SK-N-SH treated with all-trans-retinoic acid at 6 μM for 48 hours (cell line): ENCODE measurements at regions not wholly inside any gene's neighbourhood (a gene's known extent, or its start where the extent isn't known, plus 50 kb on each side); places are given as distances from the start of the nearest gene placed in this dataset.

ENCODE experiments used
- CSDC2 ChIP-seq: fragments of 250-450 bp; sonication (Bioruptor Pico); IDR thresholded peaks from 2 replicates; pipeline ENCODE4 v1.5.0; 2020; ENCODE audit warnings: mild to moderate bottlenecking, moderate library complexity
- GLIS3 ChIP-seq: fragments of 250-450 bp; sonication (Bioruptor Pico); IDR thresholded peaks from 2 replicates; pipeline ENCODE4 v1.5.0; 2020; ENCODE audit warnings: mild to moderate bottlenecking, moderate library complexity
- ISL1 ChIP-seq: fragments of 250-450 bp; sonication (Bioruptor Pico); IDR thresholded peaks from 2 replicates; pipeline ENCODE4 v2.1.2; 2022; ENCODE audit warnings: mild to moderate bottlenecking, moderate library complexity
- SNAI2 ChIP-seq: fragments of 250-450 bp; sonication (Bioruptor Pico); IDR thresholded peaks from 2 replicates; pipeline ENCODE4 v1.5.0; 2020; ENCODE audit warnings: mild to moderate bottlenecking, moderate library complexity
- ZNF70 ChIP-seq: fragments of 450-650 bp; formaldehyde crosslinking; IDR thresholded peaks from 2 replicates; pipeline ENCODE4 v1.5.0; 2020; ENCODE audit warnings: mild to moderate bottlenecking, moderate library complexity
- TF ChIP-seq, protein P1 (sequence below): fragments of 250-450 bp; sonication (Bioruptor Pico); IDR thresholded peaks from 2 replicates; pipeline ENCODE4 v1.5.1; 2021; ENCODE audit warnings: mild to moderate bottlenecking, moderate library complexity
- TF ChIP-seq, protein P2 (sequence below): fragments of 250-450 bp; sonication (Bioruptor Pico); IDR thresholded peaks from 2 replicates; pipeline ENCODE4 v1.5.0; 2020; ENCODE audit warnings: mild to moderate bottlenecking, moderate library complexity
- TF ChIP-seq, protein P3 (sequence below): fragments of 250-450 bp; sonication (Bioruptor Pico); IDR thresholded peaks from 2 replicates; pipeline ENCODE4 v1.5.1; 2020; ENCODE audit warnings: low read depth, mild to moderate bottlenecking, moderate library complexity
- TF ChIP-seq, protein P4 (sequence below): fragments of 250-450 bp; sonication (Bioruptor Pico); IDR thresholded peaks from 2 replicates; pipeline ENCODE4 v1.8.0; 2020; ENCODE audit warnings: mild to moderate bottlenecking, moderate library complexity, borderline replicate concordance

DNA sequence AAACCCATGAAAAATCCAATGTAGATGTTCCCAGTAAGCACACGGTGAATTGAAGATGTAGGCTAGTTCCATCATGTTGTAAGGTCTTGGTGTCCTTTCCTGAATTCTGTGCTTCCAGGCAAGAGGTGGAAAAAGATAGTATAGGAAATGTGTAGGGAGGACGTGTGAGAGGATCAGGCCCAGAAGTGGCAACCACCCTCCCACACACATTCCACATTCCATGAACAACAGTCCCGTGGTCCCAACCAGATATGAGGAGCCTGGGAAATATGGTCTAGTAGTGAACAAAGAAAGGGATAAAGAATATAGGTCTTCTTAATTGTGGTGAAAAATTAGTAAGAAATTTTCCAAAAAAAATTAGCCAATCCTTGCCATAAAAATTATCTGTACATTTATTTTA, 1254.2 kb upstream of the SLC10A2 start:
- no peak for TF ChIP-seq GLIS3 (CRISPR knock-in tag)
- TF ChIP-seq, protein P1, sequence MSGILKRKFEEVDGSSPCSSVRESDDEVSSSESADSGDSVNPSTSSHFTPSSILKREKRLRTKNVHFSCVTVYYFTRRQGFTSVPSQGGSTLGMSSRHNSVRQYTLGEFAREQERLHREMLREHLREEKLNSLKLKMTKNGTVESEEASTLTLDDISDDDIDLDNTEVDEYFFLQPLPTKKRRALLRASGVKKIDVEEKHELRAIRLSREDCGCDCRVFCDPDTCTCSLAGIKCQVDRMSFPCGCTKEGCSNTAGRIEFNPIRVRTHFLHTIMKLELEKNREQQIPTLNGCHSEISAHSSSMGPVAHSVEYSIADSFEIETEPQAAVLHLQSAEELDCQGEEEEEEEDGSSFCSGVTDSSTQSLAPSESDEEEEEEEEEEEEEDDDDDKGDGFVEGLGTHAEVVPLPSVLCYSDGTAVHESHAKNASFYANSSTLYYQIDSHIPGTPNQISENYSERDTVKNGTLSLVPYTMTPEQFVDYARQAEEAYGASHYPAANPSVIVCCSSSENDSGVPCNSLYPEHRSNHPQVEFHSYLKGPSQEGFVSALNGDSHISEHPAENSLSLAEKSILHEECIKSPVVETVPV (CRISPR knock-in tag), result no peak
- TF ChIP-seq, protein P2, sequence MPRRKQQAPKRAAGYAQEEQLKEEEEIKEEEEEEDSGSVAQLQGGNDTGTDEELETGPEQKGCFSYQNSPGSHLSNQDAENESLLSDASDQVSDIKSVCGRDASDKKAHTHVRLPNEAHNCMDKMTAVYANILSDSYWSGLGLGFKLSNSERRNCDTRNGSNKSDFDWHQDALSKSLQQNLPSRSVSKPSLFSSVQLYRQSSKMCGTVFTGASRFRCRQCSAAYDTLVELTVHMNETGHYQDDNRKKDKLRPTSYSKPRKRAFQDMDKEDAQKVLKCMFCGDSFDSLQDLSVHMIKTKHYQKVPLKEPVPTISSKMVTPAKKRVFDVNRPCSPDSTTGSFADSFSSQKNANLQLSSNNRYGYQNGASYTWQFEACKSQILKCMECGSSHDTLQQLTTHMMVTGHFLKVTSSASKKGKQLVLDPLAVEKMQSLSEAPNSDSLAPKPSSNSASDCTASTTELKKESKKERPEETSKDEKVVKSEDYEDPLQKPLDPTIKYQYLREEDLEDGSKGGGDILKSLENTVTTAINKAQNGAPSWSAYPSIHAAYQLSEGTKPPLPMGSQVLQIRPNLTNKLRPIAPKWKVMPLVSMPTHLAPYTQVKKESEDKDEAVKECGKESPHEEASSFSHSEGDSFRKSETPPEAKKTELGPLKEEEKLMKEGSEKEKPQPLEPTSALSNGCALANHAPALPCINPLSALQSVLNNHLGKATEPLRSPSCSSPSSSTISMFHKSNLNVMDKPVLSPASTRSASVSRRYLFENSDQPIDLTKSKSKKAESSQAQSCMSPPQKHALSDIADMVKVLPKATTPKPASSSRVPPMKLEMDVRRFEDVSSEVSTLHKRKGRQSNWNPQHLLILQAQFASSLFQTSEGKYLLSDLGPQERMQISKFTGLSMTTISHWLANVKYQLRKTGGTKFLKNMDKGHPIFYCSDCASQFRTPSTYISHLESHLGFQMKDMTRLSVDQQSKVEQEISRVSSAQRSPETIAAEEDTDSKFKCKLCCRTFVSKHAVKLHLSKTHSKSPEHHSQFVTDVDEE (CRISPR knock-in tag), result no peak
- TF ChIP-seq CSDC2, result no peak
- no peak for TF ChIP-seq SNAI2 (CRISPR knock-in tag)
- TF ChIP-seq, protein P3, sequence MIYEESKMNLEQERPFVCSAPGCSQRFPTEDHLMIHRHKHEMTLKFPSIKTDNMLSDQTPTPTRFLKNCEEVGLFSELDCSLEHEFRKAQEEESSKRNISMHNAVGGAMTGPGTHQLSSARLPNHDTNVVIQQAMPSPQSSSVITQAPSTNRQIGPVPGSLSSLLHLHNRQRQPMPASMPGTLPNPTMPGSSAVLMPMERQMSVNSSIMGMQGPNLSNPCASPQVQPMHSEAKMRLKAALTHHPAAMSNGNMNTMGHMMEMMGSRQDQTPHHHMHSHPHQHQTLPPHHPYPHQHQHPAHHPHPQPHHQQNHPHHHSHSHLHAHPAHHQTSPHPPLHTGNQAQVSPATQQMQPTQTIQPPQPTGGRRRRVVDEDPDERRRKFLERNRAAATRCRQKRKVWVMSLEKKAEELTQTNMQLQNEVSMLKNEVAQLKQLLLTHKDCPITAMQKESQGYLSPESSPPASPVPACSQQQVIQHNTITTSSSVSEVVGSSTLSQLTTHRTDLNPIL (CRISPR knock-in tag), result no peak
- no peak for TF ChIP-seq ZNF70 (CRISPR knock-in tag)
- TF ChIP-seq ISL1 (CRISPR knock-in tag), result no peak
- TF ChIP-seq, protein P4, sequence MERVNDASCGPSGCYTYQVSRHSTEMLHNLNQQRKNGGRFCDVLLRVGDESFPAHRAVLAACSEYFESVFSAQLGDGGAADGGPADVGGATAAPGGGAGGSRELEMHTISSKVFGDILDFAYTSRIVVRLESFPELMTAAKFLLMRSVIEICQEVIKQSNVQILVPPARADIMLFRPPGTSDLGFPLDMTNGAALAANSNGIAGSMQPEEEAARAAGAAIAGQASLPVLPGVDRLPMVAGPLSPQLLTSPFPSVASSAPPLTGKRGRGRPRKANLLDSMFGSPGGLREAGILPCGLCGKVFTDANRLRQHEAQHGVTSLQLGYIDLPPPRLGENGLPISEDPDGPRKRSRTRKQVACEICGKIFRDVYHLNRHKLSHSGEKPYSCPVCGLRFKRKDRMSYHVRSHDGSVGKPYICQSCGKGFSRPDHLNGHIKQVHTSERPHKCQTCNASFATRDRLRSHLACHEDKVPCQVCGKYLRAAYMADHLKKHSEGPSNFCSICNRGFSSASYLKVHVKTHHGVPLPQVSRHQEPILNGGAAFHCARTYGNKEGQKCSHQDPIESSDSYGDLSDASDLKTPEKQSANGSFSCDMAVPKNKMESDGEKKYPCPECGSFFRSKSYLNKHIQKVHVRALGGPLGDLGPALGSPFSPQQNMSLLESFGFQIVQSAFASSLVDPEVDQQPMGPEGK (CRISPR knock-in tag), result no peak
